GM18868 (cell line): ENCODE measurements at regions not wholly inside any gene's neighbourhood (a gene's known extent, or its start where the extent isn't known, plus 50 kb on each side); places are given as distances from the start of the nearest gene placed in this dataset.

Experiments used
- ATAC-seq: cut with Tn5 transposase; IDR thresholded peaks from one replicate; pipeline ENCODE4 v1.9.1; 2021; ENCODE audit warnings: mild to moderate bottlenecking, moderate library complexity; ENCODE audit not compliant: unreplicated experiment

GRCh38 chr5:8136271-8136670, 267.3 kb downstream of the MTRR start:
- no peak for ATAC-seq

GRCh38 chr5:8137941-8138550, 269.1 kb downstream of the MTRR start:
- no peak for ATAC-seq

GRCh38 chr5:8138884-8139283, 269.9 kb downstream of the MTRR start:
- ATAC-seq: no peak

GRCh38 chr5:8150791-8151190, 281.8 kb downstream of the MTRR start:
- no peak for ATAC-seq

GRCh38 chr5:8156706-8157105, 287.8 kb downstream of the MTRR start:
- no peak for ATAC-seq

- no peak for ATAC-seq
These were observed 288.4 kb downstream of the MTRR start for GRCh38 chr5:8157320-8157822.

GRCh38 chr5:8176101-8176693, 307.2 kb downstream of the MTRR start:
- ATAC-seq: peak; percentile 44

GRCh38 chr5:8184455-8185063, 315.6 kb downstream of the MTRR start:
- ATAC-seq: peak; percentile 97

- ATAC-seq: no peak
These were observed 316.9 kb downstream of the MTRR start for GRCh38 chr5:8185852-8186251.

GRCh38 chr5:8188874-8189565, 320.1 kb downstream of the MTRR start:
- no peak for ATAC-seq

GRCh38 chr5:8192840-8193239, 323.9 kb downstream of the MTRR start:
- no peak for ATAC-seq

- ATAC-seq: no peak
These were observed 327.1 kb downstream of the MTRR start for GRCh38 chr5:8196061-8196460.

- no peak for ATAC-seq
These were observed 339.4 kb downstream of the MTRR start for GRCh38 chr5:8208307-8208706.

GRCh38 chr5:8209500-8209899, 340.6 kb downstream of the MTRR start:
- ATAC-seq: no peak

GRCh38 chr5:8213701-8214240, 344.8 kb downstream of the MTRR start:
- no peak for ATAC-seq

- no peak for ATAC-seq
These were observed 348.0 kb downstream of the MTRR start for GRCh38 chr5:8216921-8217320.

- no peak for ATAC-seq
These were observed 357.2 kb downstream of the MTRR start for GRCh38 chr5:8226148-8226547.

GRCh38 chr5:8227112-8227511, 358.2 kb downstream of the MTRR start:
- no peak for ATAC-seq

GRCh38 chr5:8229551-8229950, 360.6 kb downstream of the MTRR start:
- ATAC-seq: no peak

GRCh38 chr5:8230868-8231267, 361.9 kb downstream of the MTRR start:
- no peak for ATAC-seq

GRCh38 chr5:8233479-8233878, 364.5 kb downstream of the MTRR start:
- no peak for ATAC-seq
